GM13976 (cell line): ENCODE measurements at regions not wholly inside any gene's neighbourhood (a gene's known extent, or its start where the extent isn't known, plus 50 kb on each side); places are given as distances from the start of the nearest gene placed in this dataset.

Source experiments
- DNase-seq: peaks from one replicate; pipeline ENCODE4 v3.0.0; 2012; ENCODE audit warnings: low spot score
- CTCF ChIP-seq: IDR thresholded peaks from 2 replicates; pipeline ENCODE4 v1.5.1; 2012; ENCODE audit warnings: borderline replicate concordance, mild to moderate bottlenecking; ENCODE audit not compliant: insufficient read depth; ENCODE audit errors: extremely low read depth, missing control alignments, control extremely low read depth
- in situ Hi-C: fragments of 300-500 bp; cut with MboI; formaldehyde crosslinking; loops from one replicate; pipeline ENCODE4 v1.12.0; 2022; ENCODE audit warnings: low sequenced_read_pairs, mixed read lengths, inconsistent platforms; ENCODE audit not compliant: unreplicated experiment

- no peak for DNase-seq
- in situ Hi-C loops, result no loop called here
- TF ChIP-seq CTCF, result no peak
Observed at GRCh38 chrX:9110808-9111207, 76.9 kb upstream of the FAM9B start.

- DNase-seq, result no peak
- no peak for TF ChIP-seq CTCF
- in situ Hi-C loops, result no loop called here
Observed at GRCh38 chrX:9114245-9114644, 80.3 kb upstream of the FAM9B start.

- in situ Hi-C loops, result no loop called here
Observed at GRCh38 chrX:9117851-9118250, 83.9 kb upstream of the FAM9B start.

GRCh38 chrX:9122519-9123245 is 88.8 kb upstream of the FAM9B start:
- no peak for DNase-seq
- TF ChIP-seq CTCF, result no peak
- in situ Hi-C loops, result no loop called here

More at GRCh38 chrX:9117851-9118250, 83.9 kb upstream of the FAM9B start:
- TF ChIP-seq CTCF, result no peak
- DNase-seq, result no peak

- TF ChIP-seq CTCF, result no peak
- no peak for DNase-seq
- in situ Hi-C loops, result no loop called here
Observed at GRCh38 chrX:9127986-9128385, 94.1 kb upstream of the FAM9B start.

- no peak for DNase-seq
- no peak for TF ChIP-seq CTCF
- in situ Hi-C loops, result no loop called here
Observed at GRCh38 chrX:9130031-9130430, 96.1 kb upstream of the FAM9B start.

GRCh38 chrX:9131066-9131465 is 97.1 kb upstream of the FAM9B start:
- in situ Hi-C loops, result no loop called here
- no peak for TF ChIP-seq CTCF
- DNase-seq, result no peak
